Tibial nerve (tissue), 4 donors: ENCODE measurements at regions not wholly inside any gene's neighbourhood (a gene's known extent, or its start where the extent isn't known, plus 50 kb on each side); places are given as distances from the start of the nearest gene placed in this dataset.

Experiments used
- DNase-seq, 2 donors: peaks; one replicate each; pipeline ENCODE4 v3.0.0-alpha.2; 2019; ENCODE audit warnings: low spot score in 2 of 2
- H3K27ac ChIP-seq, 4 donors: fragments of 200-600 bp; sonication (generic) in 3 of 4; one replicate each; pipeline ENCODE4 v1.5.1; 2017 to 2019; ENCODE audit warnings: mild to moderate bottlenecking in 1 of 4
- H3K27me3 ChIP-seq, 2 donors: fragments of 200-600 bp; sonication (generic) in 1 of 2; one replicate each; pipeline versions ENCODE4 v1.5.1 to v1.6.0; 2017 to 2019
- H3K36me3 ChIP-seq, 3 donors: fragments of 200-600 bp; sonication (generic); one replicate each; pipeline ENCODE4 v1.5.1; 2018 to 2019
- H3K4me1 ChIP-seq, 4 donors: fragments of 200-600 bp; sonication (generic) in 3 of 4; one replicate each; pipeline ENCODE4 v1.5.1; 2017 to 2019
- H3K4me3 ChIP-seq, 4 donors: fragments of 200-600 bp; sonication (generic) in 3 of 4; one replicate each; pipeline ENCODE4 v1.5.1; 2017 to 2019; ENCODE audit warnings: mild to moderate bottlenecking in 1 of 4, moderate library complexity in 1 of 4
- H3K9me3 ChIP-seq, 4 donors: fragments of 200-600 bp; sonication (generic) in 3 of 4; one replicate each; pipeline ENCODE4 v1.5.1; 2017 to 2019
- EP300 ChIP-seq, 2 donors: sonication (generic); formaldehyde crosslinking; IDR thresholded peaks; one replicate each; pipeline ENCODE4 v1.6.1; 2017; ENCODE audit warnings: antibody characterized with exemption in 2 of 2, mild to moderate bottlenecking in 1 of 2
- POLR2A ChIP-seq, 2 donors: fragments of 450-650 bp; IDR thresholded peaks; one replicate each; pipeline ENCODE4 v1.6.1; 2017; ENCODE audit warnings: antibody characterized with exemption in 2 of 2, mild to moderate bottlenecking in 2 of 2, moderate library complexity in 2 of 2
- WGBS, 2 donors: methylation state at CpG; one replicate each; pipeline ENCODE4 v1.1.5; 2018; 5-methylcytosine and 5-hydroxymethylcytosine counted together
- TF ChIP-seq, protein P1 (sequence below), 5 experiments: fragments of 200-600 bp in 3 of 5; fragments of 450-650 bp in 2 of 5; sonication (generic) in 3 of 5; IDR thresholded peaks; one replicate each; pipeline ENCODE4 v1.5.1; 2016 to 2019; ENCODE audit warnings: antibody characterized with exemption in 5 of 5, mild to moderate bottlenecking in 3 of 5, moderate library complexity in 2 of 5

- 75 to 79% methylated on average over 2 of the region's 2 CpGs for WGBS, 2 donors
- no peak overlapping the region for H3K27ac ChIP-seq
- no peaks in the 10 kb centered on the region for H3K9me3 ChIP-seq
- no peak for DNase-seq
- H3K27me3 ChIP-seq = no peaks in the 10 kb centered on the region
- H3K4me1 ChIP-seq = no peaks in the 10 kb centered on the region
- H3K36me3 ChIP-seq = no peaks in the 10 kb centered on the region
- no peak overlapping the region for H3K4me3 ChIP-seq
- TF ChIP-seq EP300 (IDR thresholded peaks at IDR 0.05) (no peak), POLR2A (IDR thresholded peaks at IDR 0.05) (no peak)
- TF ChIP-seq, protein P1, sequence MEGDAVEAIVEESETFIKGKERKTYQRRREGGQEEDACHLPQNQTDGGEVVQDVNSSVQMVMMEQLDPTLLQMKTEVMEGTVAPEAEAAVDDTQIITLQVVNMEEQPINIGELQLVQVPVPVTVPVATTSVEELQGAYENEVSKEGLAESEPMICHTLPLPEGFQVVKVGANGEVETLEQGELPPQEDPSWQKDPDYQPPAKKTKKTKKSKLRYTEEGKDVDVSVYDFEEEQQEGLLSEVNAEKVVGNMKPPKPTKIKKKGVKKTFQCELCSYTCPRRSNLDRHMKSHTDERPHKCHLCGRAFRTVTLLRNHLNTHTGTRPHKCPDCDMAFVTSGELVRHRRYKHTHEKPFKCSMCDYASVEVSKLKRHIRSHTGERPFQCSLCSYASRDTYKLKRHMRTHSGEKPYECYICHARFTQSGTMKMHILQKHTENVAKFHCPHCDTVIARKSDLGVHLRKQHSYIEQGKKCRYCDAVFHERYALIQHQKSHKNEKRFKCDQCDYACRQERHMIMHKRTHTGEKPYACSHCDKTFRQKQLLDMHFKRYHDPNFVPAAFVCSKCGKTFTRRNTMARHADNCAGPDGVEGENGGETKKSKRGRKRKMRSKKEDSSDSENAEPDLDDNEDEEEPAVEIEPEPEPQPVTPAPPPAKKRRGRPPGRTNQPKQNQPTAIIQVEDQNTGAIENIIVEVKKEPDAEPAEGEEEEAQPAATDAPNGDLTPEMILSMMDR (IDR thresholded peaks at IDR 0.05) = no peak
Measured at GRCh38 chr6:19135706-19136105, 701.5 kb upstream of the ID4 start.

DNA sequence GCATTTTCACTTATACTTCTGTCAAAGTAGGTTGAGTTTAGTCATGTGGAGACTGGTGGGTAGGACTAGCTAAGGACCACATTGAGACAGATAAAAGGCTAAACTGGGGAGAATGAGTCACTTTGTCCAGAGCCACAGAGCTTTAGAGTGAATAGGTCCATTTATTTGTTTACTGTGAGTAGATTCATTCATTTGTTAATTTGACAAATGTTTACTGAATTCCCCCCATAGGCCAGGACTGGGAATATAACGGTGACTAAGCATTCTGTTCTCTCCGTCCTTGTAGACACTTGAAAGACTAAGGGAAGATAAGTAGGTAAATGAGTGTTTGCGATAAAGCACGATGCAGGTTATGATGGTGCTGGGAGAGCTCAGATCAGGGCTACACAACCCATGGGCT lies 699.7 kb upstream of the ID4 start:
- TF ChIP-seq, protein P1 (IDR thresholded peaks at IDR 0.05) = no peak
- no peak for TF ChIP-seq EP300 (IDR thresholded peaks at IDR 0.05)
- TF ChIP-seq POLR2A (IDR thresholded peaks at IDR 0.05) = no peak

GRCh38 chr6:19142275-19142674 lies 694.9 kb upstream of the ID4 start:
- no peaks in the 10 kb centered on the region for H3K4me1 ChIP-seq
- 80 to 81% methylated on average over 5 of the region's 5 CpGs for WGBS, 2 donors
- H3K36me3 ChIP-seq = no peaks in the 10 kb centered on the region
- no peaks in the 10 kb centered on the region for H3K27me3 ChIP-seq
- TF ChIP-seq EP300 (IDR thresholded peaks at IDR 0.05) (no peak), POLR2A (IDR thresholded peaks at IDR 0.05) (no peak)
- TF ChIP-seq, protein P1 (IDR thresholded peaks at IDR 0.05) = no peak
- H3K27ac ChIP-seq = no peak overlapping the region
- H3K4me3 ChIP-seq = no peak overlapping the region
- no peaks in the 10 kb centered on the region for H3K9me3 ChIP-seq
- no peak for DNase-seq

More for the DNA sequence above, 699.7 kb upstream of the ID4 start:
- Histone ChIP-seq H3K9me3 (no peaks in the 10 kb centered on the region), H3K36me3 (no peaks in the 10 kb centered on the region), H3K27ac (no peak overlapping the region), H3K4me1 (no peaks in the 10 kb centered on the region), H3K27me3 (no peaks in the 10 kb centered on the region), H3K4me3 (no peak overlapping the region)
- 66 to 69% methylated on average over 4 of the region's 4 CpGs for WGBS, 2 donors
- no peak for DNase-seq

DNA sequence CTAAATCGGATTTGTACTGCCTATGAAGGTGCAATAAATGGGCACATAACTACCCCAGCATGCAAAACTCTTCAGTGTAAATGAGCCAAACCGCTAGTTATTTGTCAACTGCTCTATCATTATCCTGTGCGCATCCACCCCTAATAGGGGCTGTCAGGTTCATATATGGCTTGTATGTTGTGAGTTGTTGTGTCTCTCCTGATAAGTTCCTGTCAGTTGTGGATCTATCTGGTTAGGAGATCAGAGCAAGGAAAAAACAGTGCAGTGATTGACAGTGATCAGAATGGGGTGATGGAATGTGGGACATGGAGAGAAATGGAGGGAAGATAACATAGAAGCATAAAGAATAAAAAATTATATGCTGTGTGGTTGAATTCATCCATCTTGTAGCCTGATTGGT lies 686.9 kb upstream of the ID4 start:
- WGBS, 2 donors = 63 to 68% methylated on average over 3 of the region's 3 CpGs
- TF ChIP-seq, protein P1 (IDR thresholded peaks at IDR 0.05) = no peak
- TF ChIP-seq POLR2A (IDR thresholded peaks at IDR 0.05) (no peak), EP300 (IDR thresholded peaks at IDR 0.05) (no peak)
- H3K27me3 ChIP-seq = no peaks in the 10 kb centered on the region

GRCh38 chr6:19153270-19153980 lies 683.7 kb upstream of the ID4 start:
- H3K27me3 ChIP-seq = no peaks in the 10 kb centered on the region
- DNase-seq = no peak

More for the DNA sequence above, 686.9 kb upstream of the ID4 start:
- Histone ChIP-seq H3K4me3 (no peak overlapping the region), H3K9me3 (no peaks in the 10 kb centered on the region), H3K27ac (no peak overlapping the region), H3K36me3 (no peaks in the 10 kb centered on the region), H3K4me1 (peaks cover 0 to 8% (median 2%) of the 10 kb centered on the region in 4 donors)
- no peak for DNase-seq

More at GRCh38 chr6:19153270-19153980, 683.7 kb upstream of the ID4 start:
- WGBS, 2 donors = 67% methylated on average over 7 of the region's 7 CpGs
- no peak for TF ChIP-seq EP300 (IDR thresholded peaks at IDR 0.05)
- TF ChIP-seq, protein P1 (IDR thresholded peaks at IDR 0.05) = no peak
- no peak for TF ChIP-seq POLR2A (IDR thresholded peaks at IDR 0.05)
- H3K36me3 ChIP-seq = no peaks in the 10 kb centered on the region
- peak overlapping the region in 2 of 4 donors; percentile 56 to 74 for H3K27ac ChIP-seq
- H3K9me3 ChIP-seq = no peaks in the 10 kb centered on the region
- no peak overlapping the region for H3K4me3 ChIP-seq
- peaks cover 0 to 8% (median 2%) of the 10 kb centered on the region in 4 donors for H3K4me1 ChIP-seq
